Jurkat, Clone E6-1 (cell line): ENCODE measurements at regions not wholly inside any gene's neighbourhood (a gene's known extent, or its start where the extent isn't known, plus 50 kb on each side); places are given as distances from the start of the nearest gene placed in this dataset.

Source experiments
- DNase-seq: peaks from one replicate; pipeline ENCODE4 v3.0.0-alpha.2; 2011; ENCODE audit warnings: low read depth, low spot score
- H3K4me3 ChIP-seq: 2 replicates; pipeline ENCODE4 v1.5.1; 2011; ENCODE audit warnings: mild to moderate bottlenecking, low read length, control low read depth, moderate library complexity

GRCh38 chr2:60400462-60401246, 152.8 kb downstream of the BCL11A start:
- no peak overlapping the region for H3K4me3 ChIP-seq
- DNase-seq, result no peak

- no peak for DNase-seq
- no peak overlapping the region for H3K4me3 ChIP-seq
Observed at GRCh38 chr2:60394463-60394862, 159.0 kb downstream of the BCL11A start.

- H3K4me3 ChIP-seq, result no peak overlapping the region
- DNase-seq, result no peak
Observed at GRCh38 chr2:60391649-60392375, 161.6 kb downstream of the BCL11A start.

- H3K4me3 ChIP-seq, result no peak overlapping the region
- DNase-seq, result no peak
Observed at GRCh38 chr2:60391230-60391629, 162.2 kb downstream of the BCL11A start.

DNA sequence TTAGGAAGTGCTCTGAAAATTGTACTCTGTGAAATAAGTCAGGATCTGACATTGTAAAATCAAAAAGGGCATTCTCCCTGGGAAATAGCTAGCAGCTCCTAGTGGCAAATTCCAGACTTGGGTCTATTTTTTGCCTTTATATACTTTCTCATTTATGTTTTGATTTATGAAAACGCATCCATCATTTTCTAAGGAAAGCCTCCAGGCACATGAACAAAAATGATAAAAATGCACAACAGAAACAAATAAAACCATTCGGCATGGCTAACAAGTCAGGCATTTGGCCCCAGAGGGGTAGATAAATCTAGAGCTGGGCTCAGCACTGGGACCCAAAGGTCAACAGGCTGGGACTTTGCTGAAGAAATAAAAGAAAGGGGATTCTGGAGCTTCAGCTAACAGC, 167.0 kb downstream of the BCL11A start:
- no peak for DNase-seq
- no peak overlapping the region for H3K4me3 ChIP-seq

DNA sequence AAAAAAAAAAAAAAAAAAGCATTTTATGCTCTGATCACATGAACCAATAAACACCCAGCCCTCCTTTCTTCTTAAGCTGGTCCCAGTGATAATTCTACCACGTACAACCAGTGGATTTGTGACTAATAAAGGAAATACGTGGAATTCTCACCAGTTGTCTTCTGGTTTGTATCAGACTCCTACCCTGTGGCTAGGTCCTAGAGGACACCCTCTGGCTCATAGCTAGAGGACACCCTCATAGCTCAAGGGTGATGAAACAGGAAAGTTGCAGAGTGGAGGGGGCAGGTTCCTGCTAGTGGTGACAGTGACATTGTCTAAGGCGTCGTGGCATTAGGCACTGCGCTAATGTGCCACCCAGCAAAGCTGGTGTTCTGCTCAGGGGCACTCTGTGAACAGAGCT, 167.8 kb downstream of the BCL11A start:
- H3K4me3 ChIP-seq, result no peak overlapping the region
- no peak for DNase-seq

DNA sequence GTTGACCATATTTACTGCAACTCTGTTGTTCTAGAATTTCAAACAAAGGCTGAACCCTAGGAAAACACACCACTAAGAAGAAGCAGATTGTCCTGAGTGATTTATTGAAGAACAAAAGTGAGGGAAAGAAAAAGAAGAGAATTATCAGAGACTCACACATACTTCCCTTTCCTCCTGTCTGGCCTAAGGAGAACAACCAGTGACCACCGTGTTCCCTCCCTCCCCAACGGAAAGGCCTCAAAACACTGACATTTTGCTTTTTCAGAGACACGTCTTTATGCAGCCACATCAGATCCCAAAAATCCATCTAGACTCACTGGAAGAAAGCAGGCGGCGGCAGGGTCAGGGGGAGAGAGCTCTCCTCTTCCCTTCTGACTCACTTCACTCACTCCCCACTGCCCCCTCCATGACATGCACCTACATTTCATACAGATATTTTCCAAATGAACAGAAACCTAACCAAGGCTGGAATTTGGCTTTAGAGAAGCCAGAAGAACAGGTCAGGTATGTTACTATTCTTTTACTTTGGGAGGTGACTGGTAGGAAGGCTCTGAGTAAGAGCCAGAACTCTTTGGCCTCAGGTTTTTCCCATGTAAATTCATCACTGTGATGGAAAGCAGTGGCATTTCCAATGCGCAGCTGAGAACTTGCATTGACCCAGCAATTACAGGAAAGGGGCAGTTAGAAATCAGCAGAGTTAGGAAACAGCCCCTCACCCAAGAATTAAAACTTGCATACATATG, 169.9 kb downstream of the BCL11A start:
- H3K4me3 ChIP-seq, result no peak overlapping the region
- DNase-seq, result no peak

- no peak overlapping the region for H3K4me3 ChIP-seq
- DNase-seq, result no peak
Observed at GRCh38 chr2:60380411-60380810, 173.0 kb downstream of the BCL11A start.

DNA sequence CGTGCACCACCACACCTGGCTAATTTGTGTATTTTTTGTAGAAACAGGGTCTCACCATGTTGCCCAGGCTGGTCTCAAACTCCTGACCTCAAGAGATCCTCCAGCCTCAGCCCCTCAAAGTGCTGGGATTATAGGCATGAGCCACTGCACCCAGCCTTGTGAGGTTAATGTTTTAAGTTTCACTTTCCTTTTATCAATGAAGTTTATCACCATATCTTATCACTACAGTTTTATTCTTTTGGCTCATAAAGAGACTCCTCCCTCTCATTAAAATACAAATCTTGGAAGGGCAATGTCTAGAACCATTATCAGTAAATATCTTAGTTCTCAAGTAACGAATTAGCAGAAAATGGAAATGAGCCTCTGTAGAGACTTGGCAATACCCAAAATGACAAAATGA, 173.8 kb downstream of the BCL11A start:
- H3K4me3 ChIP-seq, result no peak overlapping the region
- DNase-seq, result no peak

GRCh38 chr2:60379216-60379615, 174.2 kb downstream of the BCL11A start:
- H3K4me3 ChIP-seq, result no peak overlapping the region
- DNase-seq, result no peak

DNA sequence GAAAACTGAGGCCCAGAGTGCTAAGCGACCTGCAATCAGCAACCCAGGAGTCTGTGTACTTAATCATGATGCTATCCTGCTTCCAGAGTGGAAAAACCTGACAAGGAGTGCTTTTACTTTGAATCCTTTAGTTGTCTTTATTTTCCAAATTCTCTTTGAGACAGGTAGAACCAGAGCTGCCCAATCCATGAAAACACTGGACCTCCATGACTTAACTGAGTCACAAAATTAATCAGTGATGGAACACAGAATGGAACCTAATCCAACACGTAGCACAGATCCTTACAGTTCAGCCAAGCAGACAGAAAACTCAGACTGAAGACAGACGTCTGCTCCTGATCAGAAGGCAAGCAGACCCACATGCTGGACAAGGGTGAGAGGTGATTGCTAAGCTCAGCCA, 175.6 kb downstream of the BCL11A start:
- no peak for DNase-seq
- H3K4me3 ChIP-seq, result no peak overlapping the region

DNA sequence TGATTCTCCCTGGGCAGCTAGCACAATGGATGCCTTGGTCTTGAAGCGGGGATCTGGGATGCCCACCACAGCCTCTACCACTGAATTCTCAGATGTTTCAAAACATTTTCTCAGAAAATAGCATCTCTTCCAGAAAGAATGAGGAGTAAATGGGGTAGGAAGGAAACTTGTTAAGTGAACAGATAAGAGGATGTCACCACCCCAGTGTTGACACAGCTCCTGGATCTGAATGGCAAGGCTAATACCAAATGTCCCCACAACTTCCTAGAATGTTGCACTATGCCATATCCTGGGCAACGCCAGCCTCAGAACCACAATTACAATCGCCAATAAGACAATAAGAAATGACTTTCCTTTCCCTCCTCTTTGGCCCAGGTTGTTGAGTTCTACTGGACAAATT, 177.2 kb downstream of the BCL11A start:
- DNase-seq, result no peak

DNA sequence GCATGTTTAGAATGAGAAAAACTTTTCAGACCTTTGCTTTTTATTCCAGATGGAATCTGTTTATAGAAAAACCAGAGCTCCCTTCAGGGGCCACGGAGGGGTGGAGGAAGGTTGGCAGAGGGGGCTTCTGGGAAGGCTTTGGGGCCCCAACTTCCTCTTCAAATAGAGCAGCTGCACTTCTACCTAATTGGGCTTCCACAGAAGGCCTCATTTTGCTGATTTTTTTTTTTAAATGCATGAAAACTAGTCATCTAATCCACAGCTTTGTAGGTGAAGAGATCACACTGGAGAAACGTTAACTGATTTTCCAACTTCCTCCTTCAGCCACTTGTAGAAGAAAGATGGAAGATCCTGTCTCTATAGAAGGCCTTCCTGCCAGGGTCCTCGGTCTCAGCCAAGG, 181.8 kb downstream of the BCL11A start:
- no peak overlapping the region for H3K4me3 ChIP-seq
- DNase-seq, result no peak

More for the DNA sequence above, 177.2 kb downstream of the BCL11A start:
- H3K4me3 ChIP-seq, result no peak overlapping the region

- DNase-seq, result no peak
Observed at GRCh38 chr2:60371219-60371618, 182.2 kb downstream of the BCL11A start.

GRCh38 chr2:60370814-60371213, 182.6 kb downstream of the BCL11A start:
- H3K4me3 ChIP-seq, result no peak overlapping the region
- peak; percentile 14 for DNase-seq

More at GRCh38 chr2:60371219-60371618, 182.2 kb downstream of the BCL11A start:
- H3K4me3 ChIP-seq, result no peak overlapping the region

- no peak for DNase-seq
- no peak overlapping the region for H3K4me3 ChIP-seq
Observed at GRCh38 chr2:60368456-60368855, 185.0 kb downstream of the BCL11A start.

DNA sequence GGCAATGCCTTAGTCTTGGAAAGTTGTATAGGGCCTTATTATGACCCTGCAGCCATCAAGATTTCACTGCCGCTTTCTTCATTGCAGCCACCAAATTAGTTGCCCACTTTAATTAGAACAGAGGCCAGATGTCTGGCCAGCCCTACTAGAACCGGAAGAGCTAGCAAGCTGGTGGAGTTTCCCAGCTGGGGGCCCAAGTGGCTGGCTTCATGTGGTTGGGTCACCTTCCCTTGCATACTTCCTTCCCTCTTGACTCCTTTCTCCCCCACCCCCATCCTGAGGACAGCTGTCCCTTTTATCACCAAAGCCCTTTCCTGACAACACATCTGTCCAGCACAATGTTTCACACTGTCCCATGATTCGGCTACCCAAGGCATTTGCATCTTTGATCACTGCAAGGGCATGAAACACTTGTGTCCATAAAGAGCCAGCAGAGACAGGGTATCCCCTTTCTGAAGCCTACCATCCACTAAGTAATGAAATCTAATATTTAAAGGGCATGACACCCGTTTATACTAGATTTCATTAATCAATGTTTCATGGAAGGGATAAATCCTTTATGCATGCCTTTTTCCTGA, 187.2 kb downstream of the BCL11A start:
- no peak for DNase-seq
- no peak overlapping the region for H3K4me3 ChIP-seq

GRCh38 chr2:60365556-60365955, 187.9 kb downstream of the BCL11A start:
- H3K4me3 ChIP-seq, result no peak overlapping the region
- no peak for DNase-seq

GRCh38 chr2:60364491-60364890, 189.0 kb downstream of the BCL11A start:
- no peak overlapping the region for H3K4me3 ChIP-seq
- no peak for DNase-seq

DNA sequence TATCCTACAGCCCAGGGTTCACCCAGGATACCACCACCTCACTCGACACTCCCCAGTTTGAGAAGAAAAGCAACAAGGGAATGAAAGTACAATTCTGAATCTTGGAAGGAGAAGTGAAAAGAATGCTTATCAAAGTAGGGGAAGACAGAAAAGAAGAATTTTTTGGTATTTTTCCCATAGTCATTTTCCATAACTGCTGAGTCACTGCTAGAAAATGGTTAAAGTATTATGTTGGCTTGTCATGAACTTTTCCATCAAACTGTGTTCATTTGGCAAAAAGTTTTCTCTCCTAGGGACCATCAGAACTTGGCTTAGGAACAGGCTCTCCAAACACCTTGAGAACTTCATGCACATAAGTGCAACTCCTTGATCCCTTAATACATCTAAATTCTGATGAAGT, 192.0 kb downstream of the BCL11A start:
- DNase-seq, result no peak

More for the DNA sequence above, 192.0 kb downstream of the BCL11A start:
- H3K4me3 ChIP-seq, result no peak overlapping the region
